Parathyroid adenoma (tissue), 2 donors: ENCODE measurements at regions not wholly inside any gene's neighbourhood (a gene's known extent, or its start where the extent isn't known, plus 50 kb on each side); places are given as distances from the start of the nearest gene placed in this dataset.

Experiments used
- H2AFZ ChIP-seq: fragments of 300-600 bp; sonication (generic); one replicate; pipeline ENCODE4 v1.7.0; 2017; ENCODE audit warnings: antibody characterized with exemption, mild to moderate bottlenecking
- H3K27ac ChIP-seq: fragments of 300-600 bp; sonication (generic); one replicate; pipeline ENCODE4 v1.7.0; 2017
- H3K27me3 ChIP-seq: fragments of 300-600 bp; sonication (generic); one replicate; pipeline ENCODE4 v1.7.0; 2017; ENCODE audit warnings: low read length; ENCODE audit not compliant: control insufficient read depth, insufficient read depth
- H3K36me3 ChIP-seq: fragments of 300-600 bp; sonication (generic); one replicate; pipeline ENCODE4 v1.7.0; 2017; ENCODE audit warnings: low read length; ENCODE audit not compliant: control insufficient read depth, insufficient read depth
- H3K4me1 ChIP-seq: fragments of 300-600 bp; sonication (generic); one replicate; pipeline ENCODE4 v1.7.0; 2017; ENCODE audit warnings: control low read depth
- H3K4me2 ChIP-seq: fragments of 300-600 bp; sonication (generic); one replicate; pipeline ENCODE4 v1.7.0; 2017; ENCODE audit warnings: low read length
- H3K4me3 ChIP-seq: fragments of 300-600 bp; sonication (generic); one replicate; pipeline ENCODE4 v1.7.0; 2017; ENCODE audit warnings: low read depth, low read length
- H3K79me2 ChIP-seq: fragments of 300-600 bp; sonication (generic); one replicate; pipeline ENCODE4 v1.7.0; 2017; ENCODE audit warnings: control low read depth
- H3K9ac ChIP-seq: fragments of 300-600 bp; sonication (generic); one replicate; pipeline ENCODE4 v1.7.0; 2017; ENCODE audit warnings: mild to moderate bottlenecking
- H3K9me3 ChIP-seq: fragments of 300-600 bp; sonication (generic); one replicate; pipeline ENCODE4 v1.7.0; 2017; ENCODE audit warnings: low read length; ENCODE audit not compliant: control insufficient read depth
- CTCF ChIP-seq: fragments of 300-600 bp; sonication (generic); IDR thresholded peaks from one replicate; pipeline ENCODE4 v1.7.0; 2017; ENCODE audit warnings: antibody characterized with exemption, mild to moderate bottlenecking
- donor health status: primary hyperparathyroidism.

- no peak overlapping the region for H2AFZ ChIP-seq
- no peak overlapping the region for H3K27ac ChIP-seq
- H3K36me3 ChIP-seq, result no peaks in the 10 kb centered on the region
- H3K9ac ChIP-seq, result no peak overlapping the region
- H3K4me2 ChIP-seq, result no peak overlapping the region
- H3K4me1 ChIP-seq, result peaks cover 24% of the 10 kb centered on the region
- no peaks in the 10 kb centered on the region for H3K9me3 ChIP-seq
- H3K27me3 ChIP-seq, result no peaks in the 10 kb centered on the region
- TF ChIP-seq CTCF, result peak; percentile 80
- H3K79me2 ChIP-seq, result peaks cover 31% of the 10 kb centered on the region
- no peak overlapping the region for H3K4me3 ChIP-seq
Measured at GRCh38 chr7:130896898-130897514, 163.0 kb upstream of the KLF14 start.

DNA sequence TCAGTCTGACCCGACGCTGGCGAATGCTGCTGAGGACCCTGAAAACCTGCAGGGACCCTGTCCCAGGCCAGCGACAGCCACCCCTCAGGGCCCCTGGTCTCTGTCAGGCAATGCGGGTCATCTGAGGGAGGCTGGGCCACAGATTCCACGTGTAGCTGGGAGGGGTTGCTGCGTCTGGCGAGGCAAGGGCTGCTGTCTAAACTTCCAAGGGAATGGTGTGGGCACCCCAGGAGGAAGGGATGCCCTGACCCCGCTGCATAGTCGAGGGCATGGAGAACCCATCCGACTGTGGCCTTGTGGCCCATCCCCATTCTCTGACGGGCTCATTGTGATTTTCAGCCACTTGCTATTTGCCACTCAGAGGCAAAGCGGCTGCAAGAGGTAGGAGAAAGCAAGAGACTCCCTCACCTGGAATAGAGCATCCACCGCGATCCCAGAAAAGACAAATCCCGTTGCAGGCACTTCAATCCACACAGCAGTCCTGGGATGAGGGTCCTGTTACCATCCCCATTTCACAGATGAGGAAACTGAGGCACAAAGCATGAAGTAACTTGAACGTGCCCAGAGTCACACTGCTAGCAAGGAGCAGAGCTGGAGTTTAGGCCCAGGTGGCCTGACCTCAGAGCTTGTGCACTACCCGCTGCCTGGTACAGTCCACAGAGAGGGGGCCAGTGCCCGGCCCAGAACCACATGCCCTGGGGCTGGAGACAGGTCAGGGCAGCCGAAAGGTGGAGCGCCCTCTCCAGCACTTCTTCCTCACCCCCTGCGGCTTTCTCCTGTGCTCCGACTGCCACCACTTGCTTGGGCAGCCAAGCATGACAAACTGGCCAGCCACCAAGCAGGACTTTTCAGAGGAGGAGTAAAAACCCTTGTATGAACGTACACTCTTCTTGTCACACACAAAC is 163.8 kb upstream of the KLF14 start:
- Histone ChIP-seq H3K79me2 (peaks cover 32% of the 10 kb centered on the region), H3K9ac (no peak overlapping the region), H3K36me3 (no peaks in the 10 kb centered on the region), H3K4me2 (no peak overlapping the region), H3K9me3 (no peaks in the 10 kb centered on the region), H3K4me3 (no peak overlapping the region), H3K27me3 (no peaks in the 10 kb centered on the region), H3K27ac (peak overlapping the region; percentile 1), H2AFZ (no peak overlapping the region), H3K4me1 (peaks cover 26% of the 10 kb centered on the region)
- no peak for TF ChIP-seq CTCF

DNA sequence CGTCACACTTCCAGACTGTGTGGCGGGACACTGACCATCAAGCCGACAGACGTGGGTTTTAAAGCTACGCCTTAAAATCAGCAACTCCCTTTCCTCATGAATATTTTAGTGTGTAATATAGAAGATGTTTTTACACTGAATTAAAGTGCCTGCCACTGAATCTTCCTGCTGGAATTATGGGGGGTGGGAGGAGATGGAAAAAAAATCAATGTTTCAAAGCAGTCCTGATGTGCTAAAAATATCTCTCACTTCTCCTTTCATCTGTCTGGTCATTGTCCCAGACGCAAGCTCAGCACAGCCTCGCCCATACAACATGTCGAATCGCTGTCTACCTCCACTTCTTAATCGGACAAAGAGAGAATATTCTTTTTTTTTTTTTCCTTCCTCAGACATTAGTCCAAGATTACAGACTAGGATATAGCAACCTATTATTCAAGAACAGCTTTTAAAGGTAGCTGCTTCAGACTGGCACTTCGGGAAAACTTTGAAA is 165.1 kb upstream of the KLF14 start:
- H3K4me2 ChIP-seq, result peak overlapping the region; percentile 25
- peaks cover 35% of the 10 kb centered on the region for H3K79me2 ChIP-seq
- no peaks in the 10 kb centered on the region for H3K9me3 ChIP-seq
- H3K27ac ChIP-seq, result no peak overlapping the region
- H3K9ac ChIP-seq, result no peak overlapping the region
- H2AFZ ChIP-seq, result no peak overlapping the region
- no peak for TF ChIP-seq CTCF
- no peaks in the 10 kb centered on the region for H3K36me3 ChIP-seq
- peaks cover 26% of the 10 kb centered on the region for H3K4me1 ChIP-seq
- no peaks in the 10 kb centered on the region for H3K27me3 ChIP-seq
- H3K4me3 ChIP-seq, result no peak overlapping the region

DNA sequence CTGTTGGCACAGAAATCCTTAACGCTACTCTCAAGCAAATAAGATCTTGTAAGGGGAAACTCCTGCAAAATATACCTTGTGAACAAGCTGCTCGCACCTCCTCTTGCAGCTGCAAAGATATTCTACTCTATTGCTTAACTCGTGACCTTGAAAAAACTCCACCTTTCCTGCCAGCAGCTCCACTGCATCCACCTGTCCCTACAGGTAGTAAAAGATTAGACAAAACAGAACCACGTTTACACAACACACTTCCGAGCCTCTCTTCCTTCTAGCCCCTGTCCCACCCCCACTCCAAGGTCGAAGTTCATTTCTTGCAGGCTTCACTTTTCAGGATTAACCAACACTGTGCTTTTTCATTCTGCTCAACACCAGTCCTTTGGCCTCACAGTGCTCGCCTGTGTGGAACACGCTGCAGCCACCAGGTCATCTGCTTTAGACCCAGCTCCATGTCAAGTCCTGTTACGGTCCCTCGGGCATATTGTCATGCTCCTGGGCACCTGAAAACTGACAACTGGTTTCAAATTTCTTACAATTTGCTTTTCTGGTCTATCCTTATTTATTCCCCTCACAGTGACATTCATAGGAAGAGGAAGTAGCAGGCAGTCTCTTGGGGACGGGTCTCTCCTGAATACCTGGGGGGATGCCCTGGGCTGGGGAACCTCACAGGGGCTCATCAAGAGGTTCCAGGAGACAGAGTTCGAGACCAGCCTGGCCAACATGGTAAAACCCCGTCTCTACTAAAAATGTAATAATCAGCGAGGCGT is 165.8 kb upstream of the KLF14 start:
- H2AFZ ChIP-seq, result no peak overlapping the region
- H3K27ac ChIP-seq, result peak overlapping the region; percentile 37
- no peaks in the 10 kb centered on the region for H3K36me3 ChIP-seq
- no peaks in the 10 kb centered on the region for H3K27me3 ChIP-seq
- H3K4me2 ChIP-seq, result no peak overlapping the region
- H3K9me3 ChIP-seq, result no peaks in the 10 kb centered on the region
- H3K4me1 ChIP-seq, result peaks cover 26% of the 10 kb centered on the region
- no peak overlapping the region for H3K4me3 ChIP-seq
- no peak for TF ChIP-seq CTCF
- peaks cover 35% of the 10 kb centered on the region for H3K79me2 ChIP-seq
- no peak overlapping the region for H3K9ac ChIP-seq
